Retinal pigment epithelial cell (primary cell): ENCODE measurements at regions not wholly inside any gene's neighbourhood (a gene's known extent, or its start where the extent isn't known, plus 50 kb on each side); places are given as distances from the start of the nearest gene placed in this dataset.

Experiments
- DNase-seq: peaks from one replicate; pipeline ENCODE4 v3.0.0-alpha.2; 2010; ENCODE audit warnings: low read depth
- H3K4me3 ChIP-seq: 2 replicates; pipeline ENCODE4 v1.5.1; 2011; ENCODE audit warnings: mild to moderate bottlenecking, low read length, control low read depth, moderate library complexity
- TF ChIP-seq, protein P1 (sequence below): conservative IDR thresholded peaks from 2 replicates; pipeline ENCODE4 v1.5.1; 2011; ENCODE audit warnings: low read depth, low read length, control low read depth, inconsistent platforms

DNA sequence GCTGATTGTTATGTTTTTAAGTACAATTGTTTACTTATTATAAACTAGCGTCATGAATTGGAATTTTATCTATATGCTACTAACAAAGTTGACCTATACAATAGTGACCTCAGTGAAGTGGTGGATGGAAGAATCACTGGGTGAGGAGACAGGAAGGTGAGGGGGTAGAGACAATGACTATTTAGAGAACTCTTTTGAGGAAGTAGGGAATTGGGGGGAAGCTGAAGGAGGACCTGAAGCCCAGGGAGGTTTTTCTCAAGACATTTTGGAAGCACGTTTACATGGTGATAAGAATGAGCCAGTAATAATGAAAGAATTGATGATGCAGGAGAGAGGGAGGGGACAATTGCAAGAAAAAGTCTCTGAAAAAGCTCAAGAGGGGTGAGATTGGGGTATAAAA lies 96.4 kb downstream of the RPS12 start:
- DNase-seq: no peak

DNA sequence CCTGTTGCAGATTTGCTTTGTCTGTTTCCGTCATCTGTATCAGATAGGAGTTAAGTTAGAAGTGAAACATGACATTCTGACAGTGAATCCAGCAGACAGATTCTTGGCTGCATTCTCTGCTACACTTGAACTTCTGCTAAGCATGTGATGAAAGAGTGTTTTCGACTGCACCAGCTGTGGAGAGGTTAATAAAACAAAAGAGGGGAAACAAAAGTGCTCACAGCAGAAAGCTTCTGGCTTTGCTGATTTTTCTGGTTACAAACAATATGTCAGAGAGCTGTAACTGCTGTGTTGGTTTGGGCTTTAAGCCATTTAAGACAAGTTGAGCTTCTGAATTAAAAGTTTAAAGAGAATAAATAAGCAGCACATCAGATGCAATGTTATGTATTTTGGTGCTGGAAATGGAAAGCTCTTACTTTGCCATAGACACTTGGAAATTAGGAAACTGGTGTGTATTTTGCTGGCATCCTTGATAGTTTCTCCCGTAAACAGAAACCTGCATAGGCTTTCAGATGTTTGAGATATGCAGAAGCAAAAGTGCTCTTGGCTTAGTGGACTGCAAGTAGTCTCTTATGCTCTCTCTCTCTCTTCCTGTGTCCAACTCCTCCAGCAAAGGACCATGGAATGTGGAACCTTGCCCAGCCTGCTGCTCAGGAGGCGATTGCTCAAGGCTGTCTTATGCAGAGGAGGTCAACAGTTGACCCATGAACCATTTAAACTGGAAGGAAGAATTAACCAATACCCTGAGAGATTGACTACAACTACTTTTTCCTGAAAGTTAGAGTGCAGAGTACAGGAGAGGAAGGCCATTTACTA lies 104.9 kb downstream of the RPS12 start:
- H3K4me3 ChIP-seq: no peak overlapping the region
- peak; percentile 90 for DNase-seq
- TF ChIP-seq, protein P1, sequence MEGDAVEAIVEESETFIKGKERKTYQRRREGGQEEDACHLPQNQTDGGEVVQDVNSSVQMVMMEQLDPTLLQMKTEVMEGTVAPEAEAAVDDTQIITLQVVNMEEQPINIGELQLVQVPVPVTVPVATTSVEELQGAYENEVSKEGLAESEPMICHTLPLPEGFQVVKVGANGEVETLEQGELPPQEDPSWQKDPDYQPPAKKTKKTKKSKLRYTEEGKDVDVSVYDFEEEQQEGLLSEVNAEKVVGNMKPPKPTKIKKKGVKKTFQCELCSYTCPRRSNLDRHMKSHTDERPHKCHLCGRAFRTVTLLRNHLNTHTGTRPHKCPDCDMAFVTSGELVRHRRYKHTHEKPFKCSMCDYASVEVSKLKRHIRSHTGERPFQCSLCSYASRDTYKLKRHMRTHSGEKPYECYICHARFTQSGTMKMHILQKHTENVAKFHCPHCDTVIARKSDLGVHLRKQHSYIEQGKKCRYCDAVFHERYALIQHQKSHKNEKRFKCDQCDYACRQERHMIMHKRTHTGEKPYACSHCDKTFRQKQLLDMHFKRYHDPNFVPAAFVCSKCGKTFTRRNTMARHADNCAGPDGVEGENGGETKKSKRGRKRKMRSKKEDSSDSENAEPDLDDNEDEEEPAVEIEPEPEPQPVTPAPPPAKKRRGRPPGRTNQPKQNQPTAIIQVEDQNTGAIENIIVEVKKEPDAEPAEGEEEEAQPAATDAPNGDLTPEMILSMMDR: no peak

More for the DNA sequence above, 96.4 kb downstream of the RPS12 start:
- TF ChIP-seq, protein P1: no peak
- no peak overlapping the region for H3K4me3 ChIP-seq

DNA sequence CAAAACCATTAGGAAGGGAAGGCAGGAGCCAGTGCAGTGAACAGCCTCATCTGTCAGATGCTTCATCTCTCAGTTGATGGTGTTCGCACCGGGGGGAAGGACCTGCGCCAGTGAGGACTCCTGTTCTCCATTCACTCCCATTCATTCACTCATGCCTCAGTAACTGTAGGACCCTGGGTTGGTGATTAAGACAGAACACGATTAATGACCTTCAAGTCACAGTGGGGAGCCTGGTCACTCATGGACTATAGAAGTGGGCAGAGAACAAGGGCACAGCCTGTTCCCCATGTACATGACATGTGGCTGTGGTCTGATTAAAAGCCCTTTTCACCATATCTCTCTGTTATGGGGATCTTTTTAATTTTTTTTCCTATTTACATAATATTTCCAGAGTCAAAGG lies 113.3 kb downstream of the RPS12 start:
- TF ChIP-seq, protein P1: no peak
- no peak for DNase-seq
- no peak overlapping the region for H3K4me3 ChIP-seq

DNA sequence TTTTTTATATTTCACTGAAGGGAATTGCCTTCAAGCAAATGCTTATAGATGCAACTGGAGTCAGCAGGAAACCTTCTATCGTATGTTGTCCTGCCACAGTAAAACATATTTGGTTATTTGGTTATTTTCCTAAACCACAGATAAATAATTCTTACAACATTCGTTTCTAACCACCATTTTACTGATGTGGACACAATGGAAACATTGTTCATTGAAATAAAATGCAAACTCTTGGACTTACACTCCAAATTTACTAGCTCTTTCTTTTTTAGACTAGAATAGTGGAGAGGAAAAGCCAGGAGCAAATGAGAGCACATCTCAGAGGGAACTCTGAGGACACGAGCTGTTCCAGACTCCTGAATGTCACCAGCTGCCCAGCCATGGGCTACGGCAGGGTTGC lies 114.8 kb downstream of the RPS12 start:
- no peak for DNase-seq
- TF ChIP-seq, protein P1: no peak

DNA sequence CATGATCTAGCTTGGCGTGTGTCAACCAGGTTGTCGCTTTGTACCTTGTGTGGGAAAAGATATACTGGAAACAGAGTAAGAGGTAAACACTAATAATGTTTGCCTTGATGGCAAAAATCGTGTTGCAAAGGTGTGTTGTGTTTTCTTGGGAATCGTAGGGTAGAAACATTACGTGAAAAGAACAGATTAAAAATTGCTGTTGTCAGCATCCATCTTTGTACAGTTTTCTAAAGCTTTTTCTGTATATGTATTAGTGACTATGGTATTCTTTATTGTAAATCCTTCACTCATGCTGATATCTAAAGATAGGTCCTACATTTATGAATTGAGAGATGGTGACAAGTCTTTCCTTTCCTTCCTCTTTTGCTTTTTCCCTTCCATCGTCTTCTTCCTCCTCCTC lies 116.9 kb downstream of the RPS12 start:
- TF ChIP-seq, protein P1: no peak
- no peak for DNase-seq
- no peak overlapping the region for H3K4me3 ChIP-seq

More for the DNA sequence above, 114.8 kb downstream of the RPS12 start:
- no peak overlapping the region for H3K4me3 ChIP-seq

DNA sequence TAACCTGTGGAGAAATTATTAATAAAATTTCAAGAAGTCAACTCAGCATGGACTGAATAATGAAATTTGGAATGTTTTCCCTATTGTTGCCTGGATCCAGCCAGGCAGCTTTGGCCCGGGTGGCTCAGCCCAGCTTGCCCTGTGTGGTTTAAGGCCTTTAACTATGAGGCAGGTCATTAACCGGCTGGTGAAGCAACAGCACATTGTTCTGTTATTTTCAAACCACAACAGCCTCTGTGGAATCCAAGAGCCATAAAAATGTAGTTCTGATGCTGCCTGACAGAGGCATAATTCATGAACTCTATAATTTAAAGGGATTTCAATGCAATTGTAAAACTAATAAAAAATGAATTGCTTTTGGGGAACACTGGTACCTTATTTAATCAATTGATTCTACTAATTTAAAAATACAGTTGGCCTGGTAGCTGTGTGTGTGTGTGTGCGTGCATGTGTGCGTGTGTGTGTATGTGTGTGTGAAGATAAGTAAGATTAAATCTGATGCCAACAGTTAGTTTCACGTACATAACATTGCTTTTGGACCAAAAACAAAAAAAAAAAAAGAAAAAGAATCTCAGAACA lies 117.7 kb downstream of the RPS12 start:
- H3K4me3 ChIP-seq: no peak overlapping the region
- TF ChIP-seq, protein P1: no peak
- DNase-seq: peak; percentile 83

DNA sequence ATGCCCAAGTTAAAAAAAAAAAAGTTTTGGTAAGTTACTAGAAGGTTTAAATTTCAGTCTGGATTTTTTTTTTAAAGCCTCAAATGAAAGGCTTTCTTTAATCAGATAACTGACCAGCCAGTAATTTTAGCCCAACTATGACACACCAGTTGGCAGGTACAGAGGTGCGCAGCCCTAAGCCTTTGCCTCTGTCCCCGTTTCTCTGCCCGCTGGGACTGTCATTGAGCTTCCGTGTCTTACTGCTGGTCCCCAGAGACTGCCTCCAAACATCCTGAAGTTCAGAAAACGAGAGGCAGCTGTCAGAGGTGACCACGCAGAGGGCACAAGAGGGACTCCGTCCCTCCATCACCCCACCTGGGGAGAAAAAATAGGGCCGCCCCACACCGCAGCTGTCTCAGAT lies 118.2 kb downstream of the RPS12 start:
- no peak for DNase-seq
- TF ChIP-seq, protein P1: no peak
- no peak overlapping the region for H3K4me3 ChIP-seq
